OCI-LY7 (cell line): ENCODE measurements at regions not wholly inside any gene's neighbourhood (a gene's known extent, or its start where the extent isn't known, plus 50 kb on each side); places are given as distances from the start of the nearest gene placed in this dataset.

ENCODE experiments used
- EZH2phosphoT487 ChIP-seq: fragments of 200-600 bp; sonication (generic); IDR thresholded peaks from 2 replicates; pipeline ENCODE4 v1.6.1; 2018; ENCODE audit warnings: low read depth, borderline replicate concordance, mild to moderate bottlenecking, mixed run types, antibody characterized with exemption, low read length, moderate library complexity, mixed read lengths
- TF ChIP-seq, protein P1 (sequence below): fragments of 200-600 bp; sonication (generic); conservative IDR thresholded peaks from 2 replicates; pipeline ENCODE4 v1.5.1; 2014; ENCODE audit warnings: mild to moderate bottlenecking, antibody characterized with exemption, low read length, moderate library complexity, mixed read lengths

DNA sequence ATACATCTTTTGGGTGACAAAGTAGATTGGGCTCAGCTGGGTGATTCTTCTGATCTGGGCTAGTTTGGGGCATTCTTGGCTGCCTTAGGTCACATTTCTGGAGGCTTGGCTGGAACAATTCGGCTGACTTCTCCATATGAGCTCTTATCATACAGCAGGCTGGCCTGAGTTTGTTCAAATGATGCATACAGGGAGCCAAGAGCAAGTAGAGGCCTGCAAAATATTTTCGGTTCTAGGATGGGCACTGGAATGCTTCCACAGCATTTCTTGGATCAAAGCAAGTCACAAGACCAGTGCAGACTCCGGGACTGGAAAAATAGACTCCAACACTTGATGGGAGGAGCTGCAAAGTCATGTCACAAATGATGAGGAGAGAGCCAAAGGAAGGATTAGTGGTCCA, 98.4 kb downstream of the SCG2 start:
- TF ChIP-seq, protein P1, sequence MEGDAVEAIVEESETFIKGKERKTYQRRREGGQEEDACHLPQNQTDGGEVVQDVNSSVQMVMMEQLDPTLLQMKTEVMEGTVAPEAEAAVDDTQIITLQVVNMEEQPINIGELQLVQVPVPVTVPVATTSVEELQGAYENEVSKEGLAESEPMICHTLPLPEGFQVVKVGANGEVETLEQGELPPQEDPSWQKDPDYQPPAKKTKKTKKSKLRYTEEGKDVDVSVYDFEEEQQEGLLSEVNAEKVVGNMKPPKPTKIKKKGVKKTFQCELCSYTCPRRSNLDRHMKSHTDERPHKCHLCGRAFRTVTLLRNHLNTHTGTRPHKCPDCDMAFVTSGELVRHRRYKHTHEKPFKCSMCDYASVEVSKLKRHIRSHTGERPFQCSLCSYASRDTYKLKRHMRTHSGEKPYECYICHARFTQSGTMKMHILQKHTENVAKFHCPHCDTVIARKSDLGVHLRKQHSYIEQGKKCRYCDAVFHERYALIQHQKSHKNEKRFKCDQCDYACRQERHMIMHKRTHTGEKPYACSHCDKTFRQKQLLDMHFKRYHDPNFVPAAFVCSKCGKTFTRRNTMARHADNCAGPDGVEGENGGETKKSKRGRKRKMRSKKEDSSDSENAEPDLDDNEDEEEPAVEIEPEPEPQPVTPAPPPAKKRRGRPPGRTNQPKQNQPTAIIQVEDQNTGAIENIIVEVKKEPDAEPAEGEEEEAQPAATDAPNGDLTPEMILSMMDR = no peak
- no peak for TF ChIP-seq EZH2phosphoT487
